Esophagus squamous epithelium (tissue), 5 donors: ENCODE measurements at regions not wholly inside any gene's neighbourhood (a gene's known extent, or its start where the extent isn't known, plus 50 kb on each side); places are given as distances from the start of the nearest gene placed in this dataset.

Experiments used
- DNase-seq: peaks from one replicate; lab custom pipeline; 2025; lab: John Stamatoyannopoulos, UW
- H3K27ac ChIP-seq, 4 donors: fragments of 200-600 bp; sonication (generic); one replicate each; pipeline ENCODE4 v1.5.1; 2016 to 2019; ENCODE audit warnings: mild to moderate bottlenecking in 1 of 4
- H3K27me3 ChIP-seq, 4 donors: fragments of 200-600 bp; sonication (generic); 1 replicate in 3 of 4; 2 replicates in 1 of 4; pipeline versions ENCODE4 v1.5.1 to v1.6.0; 2017 to 2021; ENCODE audit warnings: antibody characterized with exemption in 1 of 4
- H3K36me3 ChIP-seq, 3 donors: fragments of 200-600 bp; sonication (generic); one replicate each; pipeline ENCODE4 v1.5.1; 2016 to 2019
- H3K4me1 ChIP-seq, 3 donors: fragments of 200-600 bp; sonication (generic); one replicate each; pipeline ENCODE4 v1.5.1; 2017 to 2019
- H3K4me3 ChIP-seq, 4 donors: fragments of 200-600 bp; sonication (generic); 1 replicate in 3 of 4; 2 replicates in 1 of 4; pipeline ENCODE4 v1.5.1; 2016 to 2019; ENCODE audit warnings: mild to moderate bottlenecking in 2 of 4, moderate library complexity in 1 of 4
- H3K9me3 ChIP-seq, 3 donors: fragments of 200-600 bp; sonication (generic); one replicate each; pipeline ENCODE4 v1.5.1; 2016 to 2019
- POLR2A ChIP-seq, 4 donors: fragments of 450-650 bp; IDR thresholded peaks; one replicate each; pipeline ENCODE4 v1.6.1; 2017; ENCODE audit warnings: antibody characterized with exemption in 4 of 4, mild to moderate bottlenecking in 4 of 4, moderate library complexity in 3 of 4
- WGBS, 2 donors: methylation state at CpG; one replicate each; pipeline ENCODE4 v1.1.5; 2018; 5-methylcytosine and 5-hydroxymethylcytosine counted together
- intact Hi-C: fragments of 100-400 bp; cut with DNase I; formaldehyde crosslinking; loops from one replicate; pipeline ENCODE4 v1.15.0; 2022
- TF ChIP-seq, protein P1 (sequence below), 6 experiments: fragments of 450-650 bp in 4 of 6; fragments of 200-600 bp in 2 of 6; sonication (generic) in 2 of 6; IDR thresholded peaks; one replicate each; pipeline ENCODE4 v1.5.1; 2016 to 2019; ENCODE audit warnings: antibody characterized with exemption in 6 of 6, mild to moderate bottlenecking in 4 of 6, moderate library complexity in 4 of 6
- donor health status: DM: yes; HTN: yes; CAD: no.

GRCh38 chr15:70569714-70570231 lies 193.6 kb downstream of the UACA start:
- H3K4me3 ChIP-seq = no peak overlapping the region
- WGBS, 2 donors = 47 to 56% methylated on average over 6 of the region's 6 CpGs
- intact Hi-C loops = no loop called here
- H3K27ac ChIP-seq = no peak overlapping the region
- H3K4me1 ChIP-seq = peaks cover 0 to 17% (median 2%) of the 10 kb centered on the region in 3 donors
- H3K27me3 ChIP-seq = peaks cover 0 to 8% (median 0%) of the 10 kb centered on the region in 4 donors
- TF ChIP-seq, protein P1, sequence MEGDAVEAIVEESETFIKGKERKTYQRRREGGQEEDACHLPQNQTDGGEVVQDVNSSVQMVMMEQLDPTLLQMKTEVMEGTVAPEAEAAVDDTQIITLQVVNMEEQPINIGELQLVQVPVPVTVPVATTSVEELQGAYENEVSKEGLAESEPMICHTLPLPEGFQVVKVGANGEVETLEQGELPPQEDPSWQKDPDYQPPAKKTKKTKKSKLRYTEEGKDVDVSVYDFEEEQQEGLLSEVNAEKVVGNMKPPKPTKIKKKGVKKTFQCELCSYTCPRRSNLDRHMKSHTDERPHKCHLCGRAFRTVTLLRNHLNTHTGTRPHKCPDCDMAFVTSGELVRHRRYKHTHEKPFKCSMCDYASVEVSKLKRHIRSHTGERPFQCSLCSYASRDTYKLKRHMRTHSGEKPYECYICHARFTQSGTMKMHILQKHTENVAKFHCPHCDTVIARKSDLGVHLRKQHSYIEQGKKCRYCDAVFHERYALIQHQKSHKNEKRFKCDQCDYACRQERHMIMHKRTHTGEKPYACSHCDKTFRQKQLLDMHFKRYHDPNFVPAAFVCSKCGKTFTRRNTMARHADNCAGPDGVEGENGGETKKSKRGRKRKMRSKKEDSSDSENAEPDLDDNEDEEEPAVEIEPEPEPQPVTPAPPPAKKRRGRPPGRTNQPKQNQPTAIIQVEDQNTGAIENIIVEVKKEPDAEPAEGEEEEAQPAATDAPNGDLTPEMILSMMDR (IDR thresholded peaks at IDR 0.05) = no peak
- TF ChIP-seq POLR2A (IDR thresholded peaks at IDR 0.05) = no peak
- H3K36me3 ChIP-seq = no peaks in the 10 kb centered on the region
- peaks cover 0 to 6% (median 3%) of the 10 kb centered on the region in 3 donors for H3K9me3 ChIP-seq
- DNase-seq = no peak

DNA sequence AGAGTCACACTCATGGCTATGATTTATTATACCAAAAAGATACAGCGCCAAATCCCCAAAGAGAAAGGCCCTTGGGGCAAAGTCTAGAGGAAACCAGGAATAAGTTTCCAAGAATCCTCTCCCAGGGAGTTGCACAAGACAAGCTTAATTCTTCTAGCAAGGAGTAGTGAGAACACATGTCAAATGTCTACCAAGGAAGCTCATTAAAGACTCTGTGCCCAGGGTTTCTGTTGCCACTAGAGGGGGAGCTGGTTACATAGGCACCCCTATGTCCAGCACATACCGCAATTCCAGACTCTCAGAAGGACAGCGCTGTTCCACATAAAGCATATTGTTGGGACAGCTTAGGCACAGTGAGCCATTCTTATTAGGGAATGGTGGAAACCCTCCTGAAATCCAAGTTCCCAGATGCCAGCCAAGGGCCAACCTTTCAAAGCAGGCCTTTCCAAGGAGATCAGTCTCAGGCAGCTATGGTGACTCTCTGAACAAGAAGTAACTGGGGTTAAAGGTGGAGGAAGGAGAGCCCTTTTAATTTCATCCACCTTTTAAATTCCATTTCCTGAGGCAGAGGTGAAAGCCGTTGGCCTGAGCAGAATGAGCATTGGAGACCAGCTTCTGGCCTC lies 194.2 kb downstream of the UACA start:
- H3K36me3 ChIP-seq = no peaks in the 10 kb centered on the region
- intact Hi-C loops = no loop called here
- peaks cover 0 to 17% (median 2%) of the 10 kb centered on the region in 3 donors for H3K4me1 ChIP-seq
- peaks cover 0 to 8% (median 0%) of the 10 kb centered on the region in 4 donors for H3K27me3 ChIP-seq
- no peak overlapping the region for H3K27ac ChIP-seq
- no peak overlapping the region for H3K4me3 ChIP-seq
- 58 to 63% methylated on average over 4 of the region's 4 CpGs for WGBS, 2 donors
- TF ChIP-seq POLR2A (IDR thresholded peaks at IDR 0.05) = no peak
- TF ChIP-seq, protein P1 (IDR thresholded peaks at IDR 0.05) = peak in 5 of 6 experiments; percentile 14 to 39 (median 23)
- DNase-seq = no peak
- peaks cover 0 to 3% (median 3%) of the 10 kb centered on the region in 3 donors for H3K9me3 ChIP-seq

DNA sequence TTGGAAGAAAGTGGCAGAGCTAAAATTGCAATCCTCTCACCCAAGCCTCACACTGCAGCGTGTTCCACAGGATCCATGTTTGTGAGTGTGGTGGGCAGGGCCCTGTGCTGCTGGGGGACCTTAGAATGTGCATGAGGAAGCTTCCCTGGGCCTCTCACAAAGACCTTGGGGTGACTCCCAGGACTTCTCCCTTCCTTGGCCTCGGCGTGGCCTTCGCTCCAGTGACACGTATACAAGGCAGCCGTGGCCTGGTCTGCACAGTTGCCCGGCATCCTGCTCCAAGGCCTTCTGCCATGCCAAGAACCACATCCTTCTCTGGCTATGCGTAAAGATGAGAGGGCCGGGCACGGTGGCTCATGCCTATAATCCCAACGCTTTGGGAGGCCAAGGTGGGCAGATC lies 196.4 kb downstream of the UACA start:
- H3K9me3 ChIP-seq = no peaks in the 10 kb centered on the region
- WGBS, 2 donors = 77 to 80% methylated on average over 8 to 10 of the region's 11 CpGs
- peaks cover 0 to 29% (median 0%) of the 10 kb centered on the region in 4 donors for H3K27me3 ChIP-seq
- peaks cover 0 to 17% (median 2%) of the 10 kb centered on the region in 3 donors for H3K4me1 ChIP-seq
- H3K4me3 ChIP-seq = no peak overlapping the region
- TF ChIP-seq, protein P1 (IDR thresholded peaks at IDR 0.05) = no peak
- no peak for TF ChIP-seq POLR2A (IDR thresholded peaks at IDR 0.05)
- H3K27ac ChIP-seq = no peak overlapping the region
- intact Hi-C loops = no loop called here
- DNase-seq = no peak
- no peaks in the 10 kb centered on the region for H3K36me3 ChIP-seq

GRCh38 chr15:70566047-70566835 lies 197.1 kb downstream of the UACA start:
- no peak for DNase-seq
- 75 to 77% methylated on average over 10 to 14 of the region's 14 CpGs for WGBS, 2 donors
- Histone ChIP-seq H3K4me3 (no peak overlapping the region), H3K36me3 (no peaks in the 10 kb centered on the region), H3K27ac (no peak overlapping the region), H3K9me3 (no peaks in the 10 kb centered on the region), H3K4me1 (peaks cover 0 to 17% (median 2%) of the 10 kb centered on the region in 3 donors), H3K27me3 (peaks cover 0 to 37% (median 0%) of the 10 kb centered on the region in 4 donors)
- intact Hi-C loops = no loop called here
- TF ChIP-seq, protein P1 (IDR thresholded peaks at IDR 0.05) = no peak
- TF ChIP-seq POLR2A (IDR thresholded peaks at IDR 0.05) = no peak
